ENCODE measurements at regions not wholly inside any gene's neighbourhood (a gene's known extent, or its start where the extent isn't known, plus 50 kb on each side); places are given as distances from the start of the nearest gene placed in this dataset.

- TF ChIP-seq POLR2A (IDR thresholded peaks at IDR 0.05) = no peak
- TF ChIP-seq, protein P1, sequence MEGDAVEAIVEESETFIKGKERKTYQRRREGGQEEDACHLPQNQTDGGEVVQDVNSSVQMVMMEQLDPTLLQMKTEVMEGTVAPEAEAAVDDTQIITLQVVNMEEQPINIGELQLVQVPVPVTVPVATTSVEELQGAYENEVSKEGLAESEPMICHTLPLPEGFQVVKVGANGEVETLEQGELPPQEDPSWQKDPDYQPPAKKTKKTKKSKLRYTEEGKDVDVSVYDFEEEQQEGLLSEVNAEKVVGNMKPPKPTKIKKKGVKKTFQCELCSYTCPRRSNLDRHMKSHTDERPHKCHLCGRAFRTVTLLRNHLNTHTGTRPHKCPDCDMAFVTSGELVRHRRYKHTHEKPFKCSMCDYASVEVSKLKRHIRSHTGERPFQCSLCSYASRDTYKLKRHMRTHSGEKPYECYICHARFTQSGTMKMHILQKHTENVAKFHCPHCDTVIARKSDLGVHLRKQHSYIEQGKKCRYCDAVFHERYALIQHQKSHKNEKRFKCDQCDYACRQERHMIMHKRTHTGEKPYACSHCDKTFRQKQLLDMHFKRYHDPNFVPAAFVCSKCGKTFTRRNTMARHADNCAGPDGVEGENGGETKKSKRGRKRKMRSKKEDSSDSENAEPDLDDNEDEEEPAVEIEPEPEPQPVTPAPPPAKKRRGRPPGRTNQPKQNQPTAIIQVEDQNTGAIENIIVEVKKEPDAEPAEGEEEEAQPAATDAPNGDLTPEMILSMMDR (IDR thresholded peaks at IDR 0.05) = no peak
Observed at GRCh38 chr5:27830546-27830945, 792.2 kb upstream of the CDH9 start.

Data from ovary (tissue), 3 donors.